C4-2B (cell line): ENCODE measurements at regions not wholly inside any gene's neighbourhood (a gene's known extent, or its start where the extent isn't known, plus 50 kb on each side); places are given as distances from the start of the nearest gene placed in this dataset.

ENCODE experiments used
- ZFX ChIP-seq: fragments of 450-650 bp; IDR thresholded peaks from 2 replicates; pipeline ENCODE4 v1.6.1; 2017
- TF ChIP-seq, protein P1 (sequence below): fragments of 450-650 bp; conservative IDR thresholded peaks from 2 replicates; pipeline ENCODE4 v1.5.1; 2017; ENCODE audit warnings: mild to moderate bottlenecking

DNA sequence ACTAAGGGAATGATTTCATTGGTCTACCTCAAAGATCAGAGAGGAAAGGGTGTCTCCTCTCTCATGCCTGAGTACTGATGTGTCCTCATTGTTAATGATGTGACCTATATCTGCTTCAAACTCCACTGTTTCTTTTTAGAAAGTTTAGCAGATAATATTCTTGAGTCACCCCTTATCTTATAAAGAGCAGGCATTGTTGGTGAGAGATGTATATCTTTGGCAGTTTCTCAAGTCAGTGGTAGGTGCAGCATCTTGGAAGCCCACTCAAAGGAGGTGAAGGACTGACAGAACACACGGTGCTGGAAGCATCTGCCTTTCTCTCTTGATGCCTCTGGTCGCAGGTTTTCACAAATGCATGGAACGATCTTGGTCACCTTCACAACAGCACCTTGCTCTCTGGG, 71.2 kb downstream of the ZNF518B start:
- TF ChIP-seq, protein P1, sequence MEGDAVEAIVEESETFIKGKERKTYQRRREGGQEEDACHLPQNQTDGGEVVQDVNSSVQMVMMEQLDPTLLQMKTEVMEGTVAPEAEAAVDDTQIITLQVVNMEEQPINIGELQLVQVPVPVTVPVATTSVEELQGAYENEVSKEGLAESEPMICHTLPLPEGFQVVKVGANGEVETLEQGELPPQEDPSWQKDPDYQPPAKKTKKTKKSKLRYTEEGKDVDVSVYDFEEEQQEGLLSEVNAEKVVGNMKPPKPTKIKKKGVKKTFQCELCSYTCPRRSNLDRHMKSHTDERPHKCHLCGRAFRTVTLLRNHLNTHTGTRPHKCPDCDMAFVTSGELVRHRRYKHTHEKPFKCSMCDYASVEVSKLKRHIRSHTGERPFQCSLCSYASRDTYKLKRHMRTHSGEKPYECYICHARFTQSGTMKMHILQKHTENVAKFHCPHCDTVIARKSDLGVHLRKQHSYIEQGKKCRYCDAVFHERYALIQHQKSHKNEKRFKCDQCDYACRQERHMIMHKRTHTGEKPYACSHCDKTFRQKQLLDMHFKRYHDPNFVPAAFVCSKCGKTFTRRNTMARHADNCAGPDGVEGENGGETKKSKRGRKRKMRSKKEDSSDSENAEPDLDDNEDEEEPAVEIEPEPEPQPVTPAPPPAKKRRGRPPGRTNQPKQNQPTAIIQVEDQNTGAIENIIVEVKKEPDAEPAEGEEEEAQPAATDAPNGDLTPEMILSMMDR = no peak
- no peak for TF ChIP-seq ZFX
